GM18868 (cell line): ENCODE measurements at regions not wholly inside any gene's neighbourhood (a gene's known extent, or its start where the extent isn't known, plus 50 kb on each side); places are given as distances from the start of the nearest gene placed in this dataset.

Experiments
- ATAC-seq: cut with Tn5 transposase; IDR thresholded peaks from one replicate; pipeline ENCODE4 v1.9.1; 2021; ENCODE audit warnings: mild to moderate bottlenecking, moderate library complexity; ENCODE audit not compliant: unreplicated experiment

DNA sequence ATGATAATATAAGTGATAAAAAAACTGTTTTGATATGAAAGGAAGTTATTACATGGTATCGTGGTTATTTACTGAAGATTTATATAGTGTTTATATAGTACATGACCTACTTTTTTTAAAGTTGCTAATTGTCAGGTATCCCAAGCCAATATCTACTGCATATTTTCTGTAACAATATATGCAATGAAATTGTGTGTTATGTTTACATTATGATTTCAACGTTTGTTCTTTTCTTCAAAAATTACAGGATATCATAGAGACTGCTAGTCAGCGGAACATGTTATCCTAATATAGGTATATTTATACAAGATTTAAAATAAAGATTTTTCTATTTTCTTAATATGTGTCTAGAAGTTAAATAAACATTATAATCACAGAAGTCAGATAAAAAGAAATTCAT lies 167.5 kb upstream of the DPYD start:
- no peak for ATAC-seq

DNA sequence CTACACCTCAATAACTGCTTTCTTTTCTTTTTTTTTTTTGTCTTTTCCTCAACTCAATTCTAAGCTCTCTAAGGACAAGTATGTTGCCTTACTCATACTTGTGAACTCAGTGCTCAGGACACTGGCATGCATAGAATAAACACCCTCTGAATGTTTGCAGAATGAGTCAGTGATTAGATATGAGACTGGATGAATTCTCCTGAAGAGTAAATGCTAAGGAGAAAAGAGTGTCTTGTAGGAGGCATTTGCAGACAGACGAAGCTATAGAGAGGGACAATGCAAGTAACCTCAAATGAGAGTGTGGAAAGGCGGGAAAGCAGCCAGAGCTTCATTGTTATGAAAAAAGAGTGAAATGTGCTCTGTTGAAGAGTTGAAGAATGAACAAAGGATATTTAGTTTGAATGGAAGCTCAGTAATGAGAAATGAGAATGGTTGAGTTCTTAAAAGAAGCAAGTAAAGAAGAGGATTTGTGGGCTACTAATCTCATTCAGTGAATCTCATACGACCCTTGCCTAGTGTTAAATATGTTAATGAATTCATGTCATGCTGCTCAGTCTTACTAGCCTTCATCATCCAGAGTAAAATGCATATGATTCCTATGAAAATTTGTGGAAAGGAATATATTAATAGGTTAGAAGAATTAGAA lies 166.1 kb upstream of the DPYD start:
- no peak for ATAC-seq

GRCh38 chr1:98086156-98086555 lies 165.3 kb upstream of the DPYD start:
- no peak for ATAC-seq

DNA sequence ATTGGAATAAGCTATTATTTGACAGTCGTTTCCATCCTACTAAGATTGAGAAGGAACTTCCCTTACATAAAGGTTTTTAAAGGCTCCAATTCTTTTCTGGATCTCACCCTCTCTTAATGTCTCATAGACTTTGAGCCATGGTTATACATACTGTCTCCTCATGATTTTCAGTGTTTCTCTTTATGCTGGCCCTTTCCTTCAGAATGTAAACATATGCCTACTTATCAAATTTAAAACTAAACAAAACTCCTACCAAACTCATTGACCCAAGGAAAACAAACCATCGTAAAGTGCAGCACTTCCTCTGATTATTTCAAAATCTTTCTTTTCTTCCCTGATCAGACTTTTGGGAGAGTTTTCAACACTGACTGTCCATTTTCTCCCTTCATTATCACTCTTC lies 163.4 kb upstream of the DPYD start:
- no peak for ATAC-seq

- ATAC-seq, result no peak
Observed at GRCh38 chr1:98081944-98082343, 161.1 kb upstream of the DPYD start.

DNA sequence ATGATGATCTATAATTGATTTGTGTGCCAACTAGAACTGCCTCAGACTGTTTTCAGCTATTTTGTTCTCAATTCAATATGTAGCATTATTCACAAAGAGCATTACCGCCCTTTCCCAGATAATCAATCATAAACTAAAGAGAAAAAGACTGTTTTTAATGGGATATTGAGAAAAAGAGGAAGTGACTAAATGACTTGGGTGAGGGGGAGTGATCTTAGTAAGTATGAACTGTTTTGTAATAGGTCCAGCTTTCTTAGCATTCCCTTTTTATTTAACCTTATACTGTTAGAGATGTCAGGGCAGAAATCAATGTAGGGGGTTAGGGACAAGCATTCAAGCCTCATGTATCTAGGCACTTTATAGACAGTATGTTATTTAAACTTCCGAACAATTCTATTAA lies 157.8 kb upstream of the DPYD start:
- no peak for ATAC-seq

DNA sequence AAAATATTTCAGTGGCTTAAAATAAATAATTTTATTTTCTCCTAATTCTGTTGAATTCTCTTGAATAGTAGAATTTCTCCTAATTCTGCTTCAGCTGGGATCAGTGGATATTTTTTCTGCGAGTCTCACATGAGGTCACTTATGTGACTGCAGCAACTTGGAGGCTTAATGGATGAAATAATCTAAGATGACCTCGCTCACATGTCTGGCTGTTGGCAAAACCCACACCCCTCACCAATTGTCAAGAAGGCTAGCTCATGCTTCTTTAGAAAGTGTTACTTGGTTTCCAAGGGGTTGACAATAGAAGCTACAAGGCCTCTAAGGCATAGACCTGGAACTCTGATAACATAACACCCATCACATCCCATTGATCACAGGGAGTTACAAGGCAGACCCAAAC lies 156.9 kb upstream of the DPYD start:
- ATAC-seq, result no peak

DNA sequence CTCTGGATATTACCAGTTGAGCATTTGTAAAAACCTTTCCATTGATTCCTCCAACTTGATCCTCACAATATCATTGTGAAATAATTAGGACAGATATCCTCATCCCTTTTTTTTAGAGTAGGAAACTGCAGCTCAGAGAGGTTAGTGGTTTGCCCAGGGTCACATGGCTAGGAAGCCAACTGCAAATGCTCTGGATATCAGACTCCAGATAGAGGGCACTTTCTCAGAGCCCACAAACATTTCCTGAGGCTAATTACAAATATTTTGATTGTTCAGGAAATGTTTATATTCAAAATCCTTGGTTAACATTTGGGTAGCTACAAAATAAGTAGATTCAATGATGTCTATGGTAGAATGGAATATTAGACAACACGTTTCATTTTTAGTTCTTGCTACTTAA lies 154.8 kb upstream of the DPYD start:
- no peak for ATAC-seq

DNA sequence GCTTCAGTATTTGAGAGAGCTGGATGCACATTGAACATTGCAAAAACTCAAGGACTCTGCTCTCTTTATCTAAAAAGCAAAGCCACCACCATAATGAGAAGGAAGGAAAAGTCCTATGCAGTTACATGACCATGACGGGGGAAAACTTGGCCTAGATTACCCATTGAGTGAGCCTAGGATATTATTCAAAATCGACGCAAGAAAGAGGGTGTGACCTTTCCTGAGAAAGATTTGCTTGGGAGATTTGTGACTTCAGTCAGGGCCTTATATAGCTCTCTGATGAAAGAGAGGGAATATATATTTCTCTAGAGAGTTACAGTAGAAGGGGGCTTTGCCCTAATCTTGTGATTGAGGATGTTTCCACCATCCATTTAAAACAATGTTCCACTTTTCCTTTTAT lies 153.0 kb upstream of the DPYD start:
- no peak for ATAC-seq

GRCh38 chr1:98073106-98073505 lies 152.3 kb upstream of the DPYD start:
- ATAC-seq, result no peak

DNA sequence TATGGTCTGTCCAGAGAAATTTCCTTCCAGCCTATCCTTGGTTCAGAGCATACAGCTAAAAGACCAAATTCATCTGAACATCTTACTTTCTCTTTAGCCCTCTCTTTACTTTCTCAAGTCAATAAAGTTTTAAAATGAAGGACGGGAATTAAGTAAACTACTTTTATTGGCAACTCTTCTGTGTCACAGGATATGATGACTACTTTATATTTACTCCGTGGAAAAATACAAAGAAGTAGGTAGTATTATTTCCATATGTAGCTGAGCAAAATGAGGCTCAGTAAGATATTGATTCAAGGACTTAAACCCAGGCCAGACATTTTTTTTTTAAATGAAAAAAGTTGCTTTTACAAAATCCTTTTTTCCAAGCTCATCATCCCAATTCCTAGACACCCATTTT lies 151.2 kb upstream of the DPYD start:
- ATAC-seq, result no peak

- ATAC-seq, result no peak
Observed at GRCh38 chr1:98068016-98068415, 147.2 kb upstream of the DPYD start.

GRCh38 chr1:98066911-98067310 lies 146.1 kb upstream of the DPYD start:
- ATAC-seq, result no peak

GRCh38 chr1:98059620-98060019 lies 138.8 kb upstream of the DPYD start:
- ATAC-seq, result no peak

DNA sequence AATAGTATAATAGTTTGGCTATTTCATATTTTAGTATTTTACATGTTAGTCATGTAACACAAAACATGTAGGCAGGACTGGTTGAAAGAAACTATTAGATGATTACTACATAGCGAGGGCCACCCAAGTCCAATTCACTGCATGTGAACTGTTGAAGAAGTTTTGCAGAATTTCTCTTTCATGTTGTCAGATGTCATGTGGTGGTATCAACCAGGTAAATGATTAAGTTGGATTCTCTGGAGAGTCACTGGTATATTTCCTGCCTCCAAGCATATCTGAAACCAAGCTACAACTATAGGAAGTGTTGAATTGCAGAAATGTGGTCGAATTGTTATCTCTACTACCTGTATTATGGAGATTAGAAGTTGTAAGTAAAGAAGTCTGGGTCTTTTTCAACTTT lies 137.8 kb upstream of the DPYD start:
- ATAC-seq, result no peak

GRCh38 chr1:98057236-98057910 lies 136.5 kb upstream of the DPYD start:
- ATAC-seq, result no peak

DNA sequence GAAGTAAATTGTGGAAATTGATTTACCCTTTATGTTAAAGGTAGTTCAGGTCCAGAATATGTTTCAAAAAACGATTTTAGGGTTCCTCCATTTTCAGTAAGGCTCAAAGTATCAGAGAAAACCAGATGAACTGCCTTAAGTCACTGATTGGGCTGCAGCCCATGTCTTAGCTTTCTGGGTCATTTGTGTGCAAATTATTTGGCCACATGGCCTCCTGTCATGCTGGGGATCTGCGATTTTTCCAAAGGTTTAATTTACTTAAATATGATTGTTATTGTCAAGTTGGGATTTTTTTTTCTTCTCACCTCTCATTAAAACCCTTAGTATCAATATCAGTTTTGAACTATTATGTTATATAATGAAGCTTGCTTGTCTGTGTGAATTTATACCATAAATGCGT lies 135.9 kb upstream of the DPYD start:
- ATAC-seq, result no peak

GRCh38 chr1:98055457-98055856 lies 134.6 kb upstream of the DPYD start:
- ATAC-seq, result no peak

- no peak for ATAC-seq
Observed at GRCh38 chr1:98054786-98055185, 134.0 kb upstream of the DPYD start.

- ATAC-seq, result no peak
Observed at GRCh38 chr1:98054367-98054701, 133.5 kb upstream of the DPYD start.

DNA sequence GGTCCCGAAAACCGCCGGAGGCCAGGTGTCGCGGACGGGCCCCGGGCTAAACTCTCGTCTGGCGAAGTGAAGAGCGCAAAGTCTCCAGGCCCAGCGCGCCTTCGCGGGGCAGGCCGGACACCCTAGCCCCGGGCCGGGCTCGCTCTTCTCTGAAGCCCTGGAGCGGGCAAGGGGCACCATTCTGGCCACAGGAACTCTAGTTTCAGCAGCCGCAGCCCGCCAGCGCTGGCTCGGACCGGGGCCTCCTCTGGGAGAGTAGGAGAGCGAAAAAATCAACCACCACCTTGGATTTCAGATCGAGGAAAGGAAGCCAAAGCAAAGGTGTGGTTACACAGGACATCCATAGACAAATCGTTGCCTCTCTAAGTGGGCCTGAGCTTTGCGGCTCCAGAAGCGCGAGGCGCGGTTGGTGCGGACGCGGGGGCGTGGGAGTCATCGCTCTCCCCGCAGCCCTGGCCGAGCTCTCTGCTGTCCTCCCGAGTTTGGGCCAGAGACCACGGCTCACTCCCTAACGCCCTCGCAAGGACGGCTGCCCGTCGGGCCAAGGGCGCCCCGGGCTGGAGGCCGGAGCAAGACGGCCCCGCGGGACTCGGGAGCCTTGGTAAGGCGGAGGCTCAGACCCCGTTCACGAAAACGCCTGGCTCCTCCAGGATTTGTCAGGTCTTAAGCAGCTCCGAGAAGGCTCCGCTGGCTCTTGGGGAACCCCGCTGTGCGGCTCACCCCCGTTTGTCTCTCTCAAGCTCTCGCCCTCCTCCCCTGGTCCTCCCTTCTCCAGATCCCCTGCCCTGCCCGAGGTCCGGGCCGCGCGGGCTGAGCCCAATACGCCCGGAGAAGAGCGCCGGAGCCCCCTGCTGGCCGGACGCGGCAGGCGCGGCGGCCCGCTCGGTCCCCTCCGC lies 132.9 kb upstream of the DPYD start:
- ATAC-seq, result peak; percentile 95

DNA sequence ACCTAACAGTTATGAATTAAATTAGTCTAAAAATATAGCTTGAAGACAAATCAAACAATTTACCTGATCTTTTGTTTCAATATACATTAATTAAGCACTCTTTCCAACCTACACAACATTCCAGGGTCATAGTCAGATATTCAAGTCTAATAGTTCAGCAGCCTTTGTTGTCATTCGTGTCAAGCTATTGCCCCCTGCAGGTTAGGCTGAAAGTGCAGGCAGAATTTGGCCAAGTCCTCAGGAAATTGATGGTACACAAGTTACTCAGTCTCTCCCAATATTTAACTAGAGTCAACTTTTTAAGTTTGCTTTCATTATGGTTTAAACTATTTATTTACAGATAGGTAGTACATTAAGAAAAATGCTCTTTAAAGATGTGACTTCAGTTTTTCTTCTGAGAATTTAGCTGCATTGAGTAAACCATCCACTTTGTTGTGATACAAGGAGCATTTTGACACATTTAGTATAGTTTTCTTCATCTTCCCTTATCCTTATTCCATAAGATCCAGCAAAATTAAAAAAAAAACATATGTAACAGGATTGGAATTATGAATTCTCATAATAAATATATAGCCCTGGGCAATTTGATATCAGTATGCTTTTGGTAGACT lies 130.3 kb upstream of the DPYD start:
- ATAC-seq, result peak; percentile 38
